Panc1 (cell line): ENCODE measurements at regions not wholly inside any gene's neighbourhood (a gene's known extent, or its start where the extent isn't known, plus 50 kb on each side); places are given as distances from the start of the nearest gene placed in this dataset.
"Not testable (repeated sequence)": the region's sequence is repeated elsewhere in the genome, so short reads cannot be mapped to it uniquely, and the experiment has no call there.

Experiments used
- ATAC-seq: fragments of 200-7000 bp; cut with Tn5 transposase; 2 replicates; pipeline ENCODE4 v1.9.1; 2020; ENCODE audit warnings: mild to moderate bottlenecking, moderate library complexity
- BruUV-seq: library from RNA; stranded (reverse); fragments of 400-500 nt; replicated peaks from 2 replicates; lab custom pipeline; 2021; lab: Mats Ljungman, UMichigan
- CTCF ChIA-PET: fragments of 300-600 bp; sonication (Branson Sonifier 250); formaldehyde crosslinking; loops from one replicate; lab custom pipeline; 2022; ENCODE audit warnings: antibody characterized with exemption; lab: Charles Lee
- POLR2A ChIA-PET: fragments of 300-600 bp; sonication (Branson Sonifier 250); formaldehyde crosslinking; loops from one replicate; lab custom pipeline; 2022; ENCODE audit warnings: antibody characterized with exemption; lab: Charles Lee
- DNase-seq: peaks from one replicate; pipeline ENCODE4 v3.0.0-alpha.2; 2010; ENCODE audit warnings: low read depth, low spot score
- H3K27ac ChIP-seq: 2 replicates; pipeline ENCODE4 v1.5.1; 2011; ENCODE audit warnings: mild to moderate bottlenecking, low read length, inconsistent platforms
- H3K27me3 ChIP-seq: fragments of 200-500 bp; sonication (Bioruptor generic); 2 replicates; pipeline ENCODE4 v1.6.0; 2014; ENCODE audit warnings: low read length, inconsistent platforms; ENCODE audit not compliant: control insufficient read depth, insufficient read depth
- H3K36me3 ChIP-seq: fragments of 200-500 bp; sonication (Bioruptor generic); 2 replicates; pipeline ENCODE4 v1.5.1; 2014; ENCODE audit warnings: inconsistent platforms, mild to moderate bottlenecking, low read length, moderate library complexity; ENCODE audit not compliant: control insufficient read depth, insufficient read depth
- H3K4me1 ChIP-seq: 2 replicates; pipeline ENCODE4 v1.5.1; 2011; ENCODE audit warnings: inconsistent platforms, mild to moderate bottlenecking, low read length, moderate library complexity; ENCODE audit not compliant: control insufficient read depth, insufficient read depth
- H3K4me3 ChIP-seq, 2 experiments: 2 replicates each; pipeline ENCODE4 v1.5.1; 2011 to 2012; ENCODE audit warnings: low read depth in 2 of 2, low read length in 2 of 2, mild to moderate bottlenecking in 2 of 2, inconsistent platforms in 1 of 2, moderate library complexity in 1 of 2
- H3K9me3 ChIP-seq: fragments of 200-500 bp; sonication (Bioruptor generic); 2 replicates; pipeline ENCODE4 v1.5.1; 2014; ENCODE audit warnings: low read depth, mild to moderate bottlenecking, inconsistent platforms, low read length, moderate library complexity; ENCODE audit not compliant: control insufficient read depth, insufficient read depth
- CTCF ChIP-seq: fragments of 450-650 bp; IDR thresholded peaks from 2 replicates; pipeline ENCODE4 v1.5.1; 2017; ENCODE audit warnings: mild to moderate bottlenecking
- POLR2AphosphoS5 ChIP-seq: IDR thresholded peaks from 2 replicates; pipeline ENCODE4 v1.6.1; 2012; ENCODE audit warnings: mild to moderate bottlenecking, low read depth, low read length, moderate library complexity
- REST ChIP-seq, 2 experiments: IDR thresholded peaks; 2 replicates each; pipeline ENCODE4 v1.6.1; 2011 to 2012; ENCODE audit warnings: low read depth in 2 of 2, control low read depth in 1 of 2, low read length in 1 of 2, mild to moderate bottlenecking in 1 of 2, moderate library complexity in 1 of 2; ENCODE audit not compliant: insufficient read depth in 1 of 2
- SIN3A ChIP-seq: IDR thresholded peaks from 2 replicates; pipeline ENCODE4 v1.6.1; 2012; ENCODE audit warnings: low read depth, mild to moderate bottlenecking, low read length, moderate library complexity, borderline replicate concordance; ENCODE audit not compliant: insufficient read depth
- TCF7L2 ChIP-seq: IDR thresholded peaks from 2 replicates; pipeline ENCODE4 v1.6.1; 2011; ENCODE audit warnings: mild to moderate bottlenecking, low read depth, low read length, inconsistent platforms
- in situ Hi-C: cut with HindIII; loops from 2 replicates; pipeline ENCODE4 v1.10.0; 2016; ENCODE audit warnings: low sequenced_read_pairs, low pct_unique_long_range_greater_than_20kb
- intact Hi-C: fragments of 100-400 bp; cut with micrococcal nuclease; formaldehyde crosslinking; loops from one replicate; pipeline ENCODE4 v1.10.0; 2022; ENCODE audit not compliant: unreplicated experiment

- H3K4me1 ChIP-seq = no peaks in the 10 kb centered on the region
- H3K27me3 ChIP-seq = no peaks in the 10 kb centered on the region
- no TSS peak for BruUV-seq
- ChIA-PET POLR2A (no interaction called here), CTCF (no interaction called here)
- H3K36me3 ChIP-seq = no peaks in the 10 kb centered on the region
- H3K27ac ChIP-seq = no peak overlapping the region
- in situ Hi-C loops (no loop called here), intact Hi-C loops (no loop called here)
- DNase-seq (no peak), ATAC-seq (no peak)
- H3K4me3 ChIP-seq = no peak overlapping the region
- no peaks in the 10 kb centered on the region for H3K9me3 ChIP-seq
- TF ChIP-seq SIN3A (no peak), TCF7L2 (no peak), POLR2AphosphoS5 (no peak), REST (IDR thresholded peaks at IDR 0.05; ENCODE audit: insufficient read depth in 1 of 2, low read depth in 2 of 2, low read length in 1 of 2) (no peak), CTCF (no peak)
These were observed 69.4 kb upstream of the GPCPD1 start for GRCh38 chr20:5680192-5680591.

- no peaks in the 10 kb centered on the region for H3K4me1 ChIP-seq
- no peak for DNase-seq
- no peak for ATAC-seq
- no peak overlapping the region for H3K27ac ChIP-seq
- in situ Hi-C loops (no loop called here), intact Hi-C loops (no loop called here)
- POLR2A ChIA-PET = no interaction called here
- H3K4me3 ChIP-seq = no peak overlapping the region
- H3K27me3 ChIP-seq = no peaks in the 10 kb centered on the region
- H3K9me3 ChIP-seq = no peaks in the 10 kb centered on the region
- no peak for TF ChIP-seq REST (IDR thresholded peaks at IDR 0.05; ENCODE audit: insufficient read depth in 1 of 2, low read depth in 2 of 2, low read length in 1 of 2)
- TF ChIP-seq POLR2AphosphoS5 = no peak
- no peak for TF ChIP-seq CTCF
- TF ChIP-seq TCF7L2 = no peak
- TF ChIP-seq SIN3A = no peak
- no TSS peak for BruUV-seq
- CTCF ChIA-PET = no interaction called here
- H3K36me3 ChIP-seq = no peaks in the 10 kb centered on the region
These were observed 68.0 kb upstream of the GPCPD1 start for GRCh38 chr20:5678777-5679176.

- BruUV-seq = not testable (repeated sequence)
These were observed 67.1 kb upstream of the GPCPD1 start for GRCh38 chr20:5677944-5678343.

More at GRCh38 chr20:5677944-5678343, 67.1 kb upstream of the GPCPD1 start:
- CTCF ChIA-PET, POLR2A ChIA-PET, H3K27ac ChIP-seq, intact Hi-C loops, in situ Hi-C loops, H3K9me3 ChIP-seq, DNase-seq, H3K36me3 ChIP-seq, H3K27me3 ChIP-seq, H3K4me1 ChIP-seq, H3K4me3 ChIP-seq, ATAC-seq: not testable (repeated sequence)
